SK-N-SH (cell line): ENCODE measurements at regions not wholly inside any gene's neighbourhood (a gene's known extent, or its start where the extent isn't known, plus 50 kb on each side); places are given as distances from the start of the nearest gene placed in this dataset.

Source experiments
- CTCF ChIA-PET: fragments of 300-600, 350-600 bp; formaldehyde crosslinking; extraction: SDS; loops from one replicate; lab custom pipeline; 2021; lab: Yijun Ruan, JAX
- POLR2A ChIA-PET: fragments of 350-600 bp; sonication (Branson Sonifier 250); formaldehyde crosslinking; extraction: SDS; loops from one replicate; lab custom pipeline; 2020; ENCODE audit warnings: antibody characterized with exemption, inconsistent platforms; lab: Yijun Ruan, JAX
- DNase-seq: peaks from one replicate; pipeline ENCODE4 v3.0.0; 2012
- H2AFZ ChIP-seq: fragments of 200-600 bp; sonication (generic); 2 replicates; pipeline ENCODE4 v1.8.1; 2016; ENCODE audit warnings: antibody characterized with exemption, mild to moderate bottlenecking, low read depth
- H3F3A ChIP-seq: fragments of 200-600 bp; sonication (generic); replicated peaks from 2 replicates; pipeline ENCODE3; 2016; ENCODE audit warnings: antibody characterized with exemption, mild to moderate bottlenecking; ENCODE audit not compliant: insufficient read depth
- H3K27ac ChIP-seq, 2 experiments: fragments of 200-500 bp in 1 of 2; fragments of 200-600 bp in 1 of 2; sonication (Bioruptor generic) in 1 of 2; sonication (generic), shearing (Covaris generic) in 1 of 2; 2 replicates each; pipeline versions ENCODE4 v1.5.1 to v1.6.1; 2014 to 2016; ENCODE audit warnings: low read depth in 2 of 2, inconsistent platforms in 1 of 2, low read length in 1 of 2, mild to moderate bottlenecking in 1 of 2, mixed read lengths in 1 of 2
- H3K27me3 ChIP-seq: fragments of 200-600 bp; sonication (generic), shearing (Covaris generic); 2 replicates; pipeline ENCODE4 v1.6.1; 2016; ENCODE audit warnings: mixed run types; ENCODE audit not compliant: insufficient read depth
- H3K36me3 ChIP-seq, 2 experiments: fragments of 200-500 bp in 1 of 2; fragments of 200-600 bp in 1 of 2; sonication (Bioruptor generic) in 1 of 2; sonication (generic) in 1 of 2; replicated peaks in 1 of 2; 2 replicates each; pipeline versions ENCODE3 to v1.5.1; 2014 to 2016; ENCODE audit warnings: low read length in 1 of 2, mild to moderate bottlenecking in 1 of 2; ENCODE audit not compliant: insufficient read depth in 2 of 2, control insufficient read depth in 1 of 2
- H3K4me1 ChIP-seq, 2 experiments: fragments of 200-500 bp in 1 of 2; fragments of 200-600 bp in 1 of 2; sonication (Bioruptor generic) in 1 of 2; sonication (generic), shearing (Covaris generic) in 1 of 2; 2 replicates each; pipeline versions ENCODE4 v1.5.1 to v1.6.1; 2014 to 2016; ENCODE audit warnings: low read depth in 1 of 2, low read length in 1 of 2, mixed run types in 1 of 2; ENCODE audit not compliant: insufficient read depth in 2 of 2, control insufficient read depth in 1 of 2
- H3K4me2 ChIP-seq: fragments of 200-600 bp; sonication (generic), shearing (Covaris generic); 2 replicates; pipeline ENCODE4 v1.6.1; 2017; ENCODE audit warnings: mixed run types
- H3K4me3 ChIP-seq, 2 experiments: fragments of 200-500 bp in 1 of 2; fragments of 200-600 bp in 1 of 2; sonication (Bioruptor generic) in 1 of 2; sonication (generic), shearing (Covaris generic) in 1 of 2; 2 replicates each; pipeline versions ENCODE4 v1.5.1 to v1.8.1; 2014 to 2016; ENCODE audit warnings: low read depth in 2 of 2, inconsistent platforms in 1 of 2, low read length in 1 of 2, mild to moderate bottlenecking in 1 of 2, mixed read lengths in 1 of 2, moderate library complexity in 1 of 2
- H3K79me2 ChIP-seq: fragments of 200-600 bp; sonication (generic); 2 replicates; pipeline ENCODE4 v1.8.1; 2017; ENCODE audit warnings: mild to moderate bottlenecking; ENCODE audit not compliant: insufficient read depth
- H3K9ac ChIP-seq: fragments of 200-600 bp; sonication (generic); 2 replicates; pipeline ENCODE4 v1.6.1; 2017; ENCODE audit warnings: mixed run types
- H3K9me2 ChIP-seq: fragments of 200-600 bp; sonication (generic); 2 replicates; pipeline ENCODE4 v1.6.1; 2017; ENCODE audit warnings: mixed run types
- H3K9me3 ChIP-seq: fragments of 200-600 bp; sonication (generic); 2 replicates; pipeline ENCODE4 v1.6.1; 2017; ENCODE audit warnings: mixed run types, mild to moderate bottlenecking, moderate library complexity
- H4K20me1 ChIP-seq: fragments of 200-600 bp; sonication (generic); 2 replicates; pipeline ENCODE4 v1.6.1; 2017; ENCODE audit warnings: mild to moderate bottlenecking, mixed run types; ENCODE audit not compliant: insufficient read depth
- CHD2 ChIP-seq: fragments of 150-350 bp; IDR thresholded peaks from 2 replicates; pipeline ENCODE4 v1.6.1; 2018; ENCODE audit warnings: low read length; ENCODE audit not compliant: partially characterized antibody
- CTCF ChIP-seq: fragments of 200-600 bp; sonication (generic); IDR thresholded peaks from 2 replicates; pipeline ENCODE4 v1.6.1; 2017; ENCODE audit warnings: antibody characterized with exemption, mild to moderate bottlenecking, moderate library complexity
- ELF1 ChIP-seq: IDR thresholded peaks from 2 replicates; pipeline ENCODE4 v1.4.0; 2012
- FOXM1 ChIP-seq: IDR thresholded peaks from 2 replicates; pipeline ENCODE4 v1.4.0; 2012; ENCODE audit warnings: low read depth, mild to moderate bottlenecking
- GABPA ChIP-seq: IDR thresholded peaks from 2 replicates; pipeline ENCODE4 v1.4.0; 2012; ENCODE audit warnings: low read depth, mild to moderate bottlenecking
- IRF3 ChIP-seq: fragments of 150-350 bp; IDR thresholded peaks from 2 replicates; pipeline ENCODE4 v1.6.1; 2016; ENCODE audit warnings: mild to moderate bottlenecking, low read depth, low read length
- NRF1 ChIP-seq: IDR thresholded peaks from 2 replicates; pipeline ENCODE4 v1.6.1; 2012; ENCODE audit warnings: low read depth, mild to moderate bottlenecking, low read length
- SIN3A ChIP-seq: IDR thresholded peaks from 2 replicates; pipeline ENCODE4 v1.6.1; 2012; ENCODE audit warnings: low read depth, mild to moderate bottlenecking, low read length, moderate library complexity, borderline replicate concordance
- SMC3 ChIP-seq: IDR thresholded peaks from 2 replicates; pipeline ENCODE4 v1.6.1; 2012; ENCODE audit warnings: low read depth, low read length, improper control_type of control experiment
- TAF1 ChIP-seq: IDR thresholded peaks from 2 replicates; pipeline ENCODE4 v1.6.1; 2012; ENCODE audit warnings: low read depth, mild to moderate bottlenecking, low read length, moderate library complexity, borderline replicate concordance
- TEAD4 ChIP-seq: IDR thresholded peaks from 2 replicates; pipeline ENCODE4 v1.4.0; 2012; ENCODE audit warnings: mild to moderate bottlenecking, borderline replicate concordance; ENCODE audit not compliant: insufficient read depth
- YY1 ChIP-seq: IDR thresholded peaks from 2 replicates; pipeline ENCODE4 v1.4.0; 2012; ENCODE audit warnings: low read depth, mild to moderate bottlenecking
- WGBS: methylation state at CpG from one replicate; pipeline ENCODE4 v1.1.6; 2017; ENCODE audit warnings: low lambda C conversion rate; 5-methylcytosine and 5-hydroxymethylcytosine counted together
- TF ChIP-seq, protein P1 (sequence below): IDR thresholded peaks from 2 replicates; pipeline ENCODE4 v1.6.1; 2012; ENCODE audit warnings: mild to moderate bottlenecking, low read depth, low read length, moderate library complexity

DNA sequence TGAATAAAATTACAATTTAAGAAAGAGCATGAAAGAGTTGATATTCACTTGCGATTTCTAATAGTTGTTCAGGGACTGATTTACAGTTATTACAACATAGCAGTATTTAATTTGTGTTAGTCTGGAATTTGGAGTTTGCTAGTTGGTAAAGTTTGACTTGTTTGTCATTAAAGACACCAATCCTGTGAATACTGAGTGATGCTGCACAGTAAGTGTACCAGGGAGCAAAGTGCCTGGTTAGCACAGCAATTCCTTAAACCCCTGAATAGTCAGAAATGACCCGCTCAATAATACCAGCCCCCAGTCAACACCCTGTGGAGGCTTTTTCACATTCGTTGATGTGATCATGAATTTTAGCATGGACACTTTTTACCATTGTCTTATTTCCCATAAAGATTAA is 122.2 kb upstream of the GC start:
- no peak for DNase-seq
- H3K4me1 ChIP-seq = no peaks in the 10 kb centered on the region
- no peaks in the 10 kb centered on the region for H4K20me1 ChIP-seq
- H3K27me3 ChIP-seq = no peaks in the 10 kb centered on the region
- no peak overlapping the region for H3K27ac ChIP-seq
- TF ChIP-seq FOXM1 (no peak), SIN3A (no peak), TAF1 (no peak), CTCF (no peak), IRF3 (no peak), SMC3 (no peak), GABPA (no peak), CHD2 (no peak), TEAD4 (no peak), NRF1 (no peak), YY1 (no peak), ELF1 (no peak)
- TF ChIP-seq, protein P1, sequence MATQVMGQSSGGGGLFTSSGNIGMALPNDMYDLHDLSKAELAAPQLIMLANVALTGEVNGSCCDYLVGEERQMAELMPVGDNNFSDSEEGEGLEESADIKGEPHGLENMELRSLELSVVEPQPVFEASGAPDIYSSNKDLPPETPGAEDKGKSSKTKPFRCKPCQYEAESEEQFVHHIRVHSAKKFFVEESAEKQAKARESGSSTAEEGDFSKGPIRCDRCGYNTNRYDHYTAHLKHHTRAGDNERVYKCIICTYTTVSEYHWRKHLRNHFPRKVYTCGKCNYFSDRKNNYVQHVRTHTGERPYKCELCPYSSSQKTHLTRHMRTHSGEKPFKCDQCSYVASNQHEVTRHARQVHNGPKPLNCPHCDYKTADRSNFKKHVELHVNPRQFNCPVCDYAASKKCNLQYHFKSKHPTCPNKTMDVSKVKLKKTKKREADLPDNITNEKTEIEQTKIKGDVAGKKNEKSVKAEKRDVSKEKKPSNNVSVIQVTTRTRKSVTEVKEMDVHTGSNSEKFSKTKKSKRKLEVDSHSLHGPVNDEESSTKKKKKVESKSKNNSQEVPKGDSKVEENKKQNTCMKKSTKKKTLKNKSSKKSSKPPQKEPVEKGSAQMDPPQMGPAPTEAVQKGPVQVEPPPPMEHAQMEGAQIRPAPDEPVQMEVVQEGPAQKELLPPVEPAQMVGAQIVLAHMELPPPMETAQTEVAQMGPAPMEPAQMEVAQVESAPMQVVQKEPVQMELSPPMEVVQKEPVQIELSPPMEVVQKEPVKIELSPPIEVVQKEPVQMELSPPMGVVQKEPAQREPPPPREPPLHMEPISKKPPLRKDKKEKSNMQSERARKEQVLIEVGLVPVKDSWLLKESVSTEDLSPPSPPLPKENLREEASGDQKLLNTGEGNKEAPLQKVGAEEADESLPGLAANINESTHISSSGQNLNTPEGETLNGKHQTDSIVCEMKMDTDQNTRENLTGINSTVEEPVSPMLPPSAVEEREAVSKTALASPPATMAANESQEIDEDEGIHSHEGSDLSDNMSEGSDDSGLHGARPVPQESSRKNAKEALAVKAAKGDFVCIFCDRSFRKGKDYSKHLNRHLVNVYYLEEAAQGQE = no peak
- H3K36me3 ChIP-seq = no peaks in the 10 kb centered on the region
- H3F3A ChIP-seq = no peaks in the 10 kb centered on the region
- 2% methylated on average over 3 of the region's 3 CpGs for WGBS
- ChIA-PET CTCF (no interaction called here), POLR2A (no interaction called here)
- H3K9me2 ChIP-seq = no peaks in the 10 kb centered on the region
- H3K4me2 ChIP-seq = no peak overlapping the region
- H3K4me3 ChIP-seq = no peak overlapping the region
- no peaks in the 10 kb centered on the region for H3K79me2 ChIP-seq
- H2AFZ ChIP-seq = no peak overlapping the region
- no peaks in the 10 kb centered on the region for H3K9me3 ChIP-seq
- H3K9ac ChIP-seq = no peak overlapping the region
